ENCODE measurements at regions not wholly inside any gene's neighbourhood (a gene's known extent, or its start where the extent isn't known, plus 50 kb on each side); places are given as distances from the start of the nearest gene placed in this dataset.

DNA sequence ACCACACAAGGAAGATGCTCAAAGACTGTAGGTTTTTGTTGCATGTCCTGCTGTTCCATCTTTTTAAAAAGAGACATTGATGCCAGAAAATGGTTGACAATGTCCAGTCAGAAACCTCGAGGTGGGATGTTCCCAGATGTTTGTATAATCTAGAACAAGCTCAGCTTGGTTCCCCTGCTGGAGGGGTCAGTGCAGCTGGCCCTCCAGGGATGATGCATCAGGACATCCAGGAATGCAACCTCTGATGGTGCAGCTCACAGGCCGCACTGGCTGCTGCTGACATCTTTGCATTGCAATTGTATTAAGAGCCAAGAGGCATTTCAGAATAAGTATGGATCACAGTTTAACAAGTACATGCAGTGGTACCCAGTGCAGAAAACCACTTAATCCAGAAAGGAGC lies 122.4 kb downstream of the MED10 start:
- TF ChIP-seq, protein P1, sequence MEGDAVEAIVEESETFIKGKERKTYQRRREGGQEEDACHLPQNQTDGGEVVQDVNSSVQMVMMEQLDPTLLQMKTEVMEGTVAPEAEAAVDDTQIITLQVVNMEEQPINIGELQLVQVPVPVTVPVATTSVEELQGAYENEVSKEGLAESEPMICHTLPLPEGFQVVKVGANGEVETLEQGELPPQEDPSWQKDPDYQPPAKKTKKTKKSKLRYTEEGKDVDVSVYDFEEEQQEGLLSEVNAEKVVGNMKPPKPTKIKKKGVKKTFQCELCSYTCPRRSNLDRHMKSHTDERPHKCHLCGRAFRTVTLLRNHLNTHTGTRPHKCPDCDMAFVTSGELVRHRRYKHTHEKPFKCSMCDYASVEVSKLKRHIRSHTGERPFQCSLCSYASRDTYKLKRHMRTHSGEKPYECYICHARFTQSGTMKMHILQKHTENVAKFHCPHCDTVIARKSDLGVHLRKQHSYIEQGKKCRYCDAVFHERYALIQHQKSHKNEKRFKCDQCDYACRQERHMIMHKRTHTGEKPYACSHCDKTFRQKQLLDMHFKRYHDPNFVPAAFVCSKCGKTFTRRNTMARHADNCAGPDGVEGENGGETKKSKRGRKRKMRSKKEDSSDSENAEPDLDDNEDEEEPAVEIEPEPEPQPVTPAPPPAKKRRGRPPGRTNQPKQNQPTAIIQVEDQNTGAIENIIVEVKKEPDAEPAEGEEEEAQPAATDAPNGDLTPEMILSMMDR (IDR thresholded peaks at IDR 0.05; ENCODE audit: control insufficient read depth, extremely low read depth, insufficient read depth): no peak
- no peak for DNase-seq (ENCODE audit: low read depth)
- no peak overlapping the region for H3K4me3 ChIP-seq (ENCODE audit: low read depth, low read length)

DNA sequence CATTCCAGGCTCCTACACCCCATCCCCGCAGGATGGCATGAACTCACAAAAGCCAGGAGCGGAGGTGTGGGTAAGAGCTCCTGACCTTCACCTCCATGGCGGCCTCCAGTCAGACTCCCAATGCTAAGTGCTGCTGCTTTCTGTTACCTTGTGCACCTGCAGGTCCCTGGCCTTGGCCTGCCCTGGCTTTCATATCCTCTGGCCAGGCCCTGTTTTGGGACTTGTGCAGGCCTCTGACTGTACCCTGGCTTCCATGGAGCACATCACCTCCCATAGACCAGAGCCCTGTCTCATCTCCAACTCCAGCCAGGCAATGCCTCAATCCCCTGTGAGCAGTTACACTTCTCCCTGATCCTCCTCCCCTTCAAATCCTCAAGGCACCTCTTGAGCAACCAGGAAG lies 124.5 kb downstream of the MED10 start:
- no peak for DNase-seq (ENCODE audit: low read depth)
- TF ChIP-seq, protein P1 (IDR thresholded peaks at IDR 0.05; ENCODE audit: control insufficient read depth, extremely low read depth, insufficient read depth): no peak

DNA sequence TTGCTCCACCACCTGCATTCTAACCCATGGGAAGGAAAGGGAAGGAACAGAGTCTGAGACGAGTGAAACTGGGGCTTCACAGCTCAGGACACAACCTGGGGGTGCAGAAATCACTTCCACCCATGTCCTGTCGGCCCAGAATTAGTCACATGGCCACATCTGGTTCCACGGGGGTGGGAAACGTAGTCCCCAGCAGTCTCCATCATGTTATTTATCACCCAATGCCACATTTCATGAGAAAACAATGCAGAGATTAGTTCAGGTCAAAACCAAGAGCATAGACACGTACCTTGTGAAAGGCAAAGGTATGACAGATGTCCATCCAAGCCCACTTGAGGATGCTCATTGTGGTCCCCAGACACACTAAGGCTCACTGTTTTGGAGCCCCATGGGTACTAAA lies 125.1 kb downstream of the MED10 start:
- TF ChIP-seq, protein P1 (IDR thresholded peaks at IDR 0.05; ENCODE audit: control insufficient read depth, extremely low read depth, insufficient read depth): no peak
- no peak for DNase-seq (ENCODE audit: low read depth)
- no peak overlapping the region for H3K4me3 ChIP-seq (ENCODE audit: low read depth, low read length)

More for the DNA sequence above, 124.5 kb downstream of the MED10 start:
- H3K4me3 ChIP-seq (ENCODE audit: low read depth, low read length): no peak overlapping the region

DNA sequence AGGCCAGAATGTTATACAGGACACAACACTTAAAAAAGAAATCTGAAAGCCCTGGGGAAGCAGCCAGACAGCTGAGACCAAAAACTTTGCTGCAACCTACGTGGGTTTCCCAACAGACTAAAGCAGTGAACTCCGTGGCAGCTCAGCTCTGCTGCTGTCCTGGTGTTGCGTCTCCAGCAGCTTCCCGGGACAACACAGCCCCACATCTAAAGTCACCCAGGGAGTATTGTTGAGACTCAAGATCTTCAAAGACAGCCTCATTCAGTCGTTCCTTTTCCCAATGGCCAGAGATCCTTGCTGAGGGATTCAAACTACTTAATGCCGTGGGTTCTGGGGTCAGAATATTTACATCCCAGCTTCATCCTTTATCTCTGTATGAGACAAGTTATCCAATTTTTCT lies 125.8 kb downstream of the MED10 start:
- TF ChIP-seq, protein P1 (IDR thresholded peaks at IDR 0.05; ENCODE audit: control insufficient read depth, extremely low read depth, insufficient read depth): no peak
- no peak overlapping the region for H3K4me3 ChIP-seq (ENCODE audit: low read depth, low read length)
- DNase-seq (ENCODE audit: low read depth): no peak

DNA sequence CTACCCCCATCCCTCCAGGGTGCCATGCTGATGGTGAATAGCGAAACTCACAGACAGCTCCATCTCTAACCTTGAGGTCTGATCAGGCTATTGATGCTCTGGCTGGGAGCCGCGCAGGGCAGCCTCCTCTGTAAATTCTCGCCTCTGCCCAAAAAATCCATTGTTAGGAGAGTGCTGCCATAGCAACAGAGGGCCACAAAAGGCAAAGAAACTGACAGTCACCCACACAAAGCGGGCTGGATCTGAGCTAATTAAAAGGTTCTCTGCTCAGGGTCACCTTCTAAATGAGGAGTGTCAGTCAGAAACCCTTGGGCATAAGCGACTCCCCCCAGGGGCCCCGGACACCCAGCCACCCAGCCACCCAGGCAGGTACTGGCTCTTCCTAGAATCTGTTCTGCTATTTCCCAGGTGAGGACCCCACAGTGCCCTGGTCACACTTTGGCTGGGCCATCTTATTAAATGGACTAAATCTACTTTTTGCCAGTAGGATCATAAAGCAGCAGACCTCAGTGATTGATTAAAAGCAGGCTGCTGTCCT lies 126.7 kb downstream of the MED10 start:
- TF ChIP-seq, protein P1 (IDR thresholded peaks at IDR 0.05; ENCODE audit: control insufficient read depth, extremely low read depth, insufficient read depth): no peak
- no peak for DNase-seq (ENCODE audit: low read depth)
- H3K4me3 ChIP-seq (ENCODE audit: low read depth, low read length): no peak overlapping the region

DNA sequence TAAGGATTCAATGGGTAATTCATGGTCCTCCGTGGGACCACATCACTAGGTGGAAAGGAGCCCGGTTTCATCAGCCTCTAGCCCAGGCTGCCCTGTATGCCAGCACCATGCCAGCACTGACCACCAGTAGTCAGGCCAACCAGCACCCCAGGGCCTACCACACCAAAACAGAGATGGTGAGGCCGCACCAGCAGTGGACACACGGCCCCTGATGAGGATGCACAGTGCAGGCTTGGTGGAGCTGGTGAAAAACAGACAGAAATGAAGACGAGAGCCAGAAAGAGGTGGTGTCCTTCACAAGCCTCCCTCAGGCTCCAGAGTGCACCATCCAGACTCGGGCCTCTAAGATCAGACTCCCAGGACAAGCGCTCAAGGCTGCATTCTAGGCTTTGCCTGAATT lies 128.2 kb downstream of the MED10 start:
- no peak overlapping the region for H3K4me3 ChIP-seq (ENCODE audit: low read depth, low read length)
- no peak for DNase-seq (ENCODE audit: low read depth)
- TF ChIP-seq, protein P1 (IDR thresholded peaks at IDR 0.05; ENCODE audit: control insufficient read depth, extremely low read depth, insufficient read depth): no peak

DNA sequence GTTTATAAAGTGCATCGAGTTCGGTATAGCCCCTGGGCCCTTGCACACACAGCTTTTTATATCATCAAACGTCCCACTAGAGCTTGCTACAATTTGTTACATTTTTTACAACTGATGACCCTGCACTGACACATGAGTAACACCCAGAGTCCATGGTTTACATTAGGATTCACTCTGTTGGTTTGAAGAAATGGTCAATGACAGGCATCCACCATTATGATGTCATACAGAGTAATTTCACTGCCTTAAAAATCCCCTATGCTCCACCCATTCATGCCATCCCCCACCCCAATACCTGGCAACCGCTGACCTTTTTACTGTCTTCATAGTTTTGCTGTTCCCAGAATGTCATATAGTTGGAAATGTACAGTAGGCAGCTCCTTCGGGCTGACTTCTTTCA lies 130.2 kb downstream of the MED10 start:
- no peak for DNase-seq (ENCODE audit: low read depth)
- H3K4me3 ChIP-seq (ENCODE audit: low read depth, low read length): no peak overlapping the region
- TF ChIP-seq, protein P1 (IDR thresholded peaks at IDR 0.05; ENCODE audit: control insufficient read depth, extremely low read depth, insufficient read depth): no peak
